HepG2 (cell line): ENCODE measurements at regions not wholly inside any gene's neighbourhood (a gene's known extent, or its start where the extent isn't known, plus 50 kb on each side); places are given as distances from the start of the nearest gene placed in this dataset.

Experiments
- AHR ChIP-seq: IDR thresholded peaks from 2 replicates; pipeline ENCODE4 v1.6.1; 2018; ENCODE audit warnings: missing genetic modification reagents, missing compliant biosample characterization
- MTF1 ChIP-seq: sonication (generic); formaldehyde crosslinking; IDR thresholded peaks from 2 replicates; pipeline ENCODE4 v1.5.0; 2020; ENCODE audit warnings: missing genetic modification reagents
- NFYC ChIP-seq: IDR thresholded peaks from 2 replicates; pipeline ENCODE4 v1.6.1; 2016; ENCODE audit warnings: missing genetic modification reagents, missing compliant biosample characterization
- RBM22 ChIP-seq: fragments of 200-400 bp; formaldehyde crosslinking; optimal IDR thresholded peaks from 2 replicates; pipeline ENCODE3; 2017; ENCODE audit warnings: mild to moderate bottlenecking, low read length, moderate library complexity
- ZBTB40 ChIP-seq, 2 experiments: fragments of 450-650 bp in 1 of 2; sonication (generic) in 1 of 2; formaldehyde crosslinking in 1 of 2; IDR thresholded peaks; 2 replicates each; pipeline versions ENCODE4 v1.6.1 to v1.8.0; 2016 to 2022; ENCODE audit warnings: antibody characterized with exemption in 1 of 2, mild to moderate bottlenecking in 1 of 2, missing genetic modification reagents in 1 of 2
- ZNF546 ChIP-seq: sonication (generic); formaldehyde crosslinking; conservative IDR thresholded peaks from 2 replicates; pipeline ENCODE4 v1.8.1; 2023; ENCODE audit warnings: mild to moderate bottlenecking, missing genetic modification reagents
- ZNF598 ChIP-seq: sonication (generic); formaldehyde crosslinking; IDR thresholded peaks from 2 replicates; pipeline ENCODE4 v1.5.1; 2020; ENCODE audit warnings: mild to moderate bottlenecking, missing genetic modification reagents, borderline replicate concordance
- ZNF687 ChIP-seq: sonication (generic); formaldehyde crosslinking; IDR thresholded peaks from 2 replicates; pipeline ENCODE4 v1.5.1; 2020; ENCODE audit warnings: mild to moderate bottlenecking, missing genetic modification reagents, moderate library complexity
- ZNF710 ChIP-seq: sonication (generic); formaldehyde crosslinking; IDR thresholded peaks from 2 replicates; pipeline ENCODE4 v1.5.0; 2020; ENCODE audit warnings: mild to moderate bottlenecking, missing genetic modification reagents, borderline replicate concordance

GRCh38 chr2:239744706-239745340, 280.3 kb downstream of the NDUFA10 start (continued):
- TF ChIP-seq ZBTB40 (IDR thresholded peaks at IDR 0.05), result no peak
- TF ChIP-seq ZBTB40 (CRISPR knock-in tag; IDR thresholded peaks at IDR 0.05), result no peak
- no peak for TF ChIP-seq AHR
- TF ChIP-seq ZNF687 (CRISPR knock-in tag), result no peak
- no peak for TF ChIP-seq ZNF710 (CRISPR knock-in tag)
- TF ChIP-seq NFYC, result no peak
- no peak for TF ChIP-seq MTF1 (CRISPR knock-in tag)
- no peak for TF ChIP-seq RBM22
- no peak for TF ChIP-seq ZNF598 (CRISPR knock-in tag)
- no peak for TF ChIP-seq ZNF546
- TF ChIP-seq, all 625 proteins: peak for 0
